Endothelial cell of umbilical vein (primary cell): ENCODE measurements at regions not wholly inside any gene's neighbourhood (a gene's known extent, or its start where the extent isn't known, plus 50 kb on each side); places are given as distances from the start of the nearest gene placed in this dataset.

Source experiments
- BruUV-seq: library from RNA; stranded (reverse); fragments of 400-500 nt; replicated peaks from 2 replicates; lab custom pipeline; 2021; lab: Mats Ljungman, UMichigan
- CTCF ChIA-PET: fragments of 300-600, 350-600 bp; sonication (Branson Sonifier 250); formaldehyde crosslinking; loops from one replicate; lab custom pipeline; 2021; ENCODE audit warnings: antibody characterized with exemption, inconsistent platforms; lab: Charles Lee
- POLR2A ChIA-PET: fragments of 300-600, 350-600 bp; sonication (Branson Sonifier 250); formaldehyde crosslinking; loops from one replicate; lab custom pipeline; 2021; ENCODE audit warnings: antibody characterized with exemption, inconsistent platforms; lab: Charles Lee
- DNase-seq: peaks from one replicate; pipeline ENCODE4 v3.0.0-alpha.2; 2011; ENCODE audit warnings: low read depth, low spot score
- FAIRE-seq: peaks from 2 replicates; lab custom pipeline; 2011; peaks lifted over from hg19 to GRCh38; lab: Jason Lieb, UNC
- H2AFZ ChIP-seq: 2 replicates; pipeline ENCODE4 v1.6.0; 2012; ENCODE audit warnings: low read depth, low read length, control low read depth, inconsistent platforms
- H3K27ac ChIP-seq: 2 replicates; pipeline ENCODE4 v1.5.1; 2011; ENCODE audit warnings: low read depth, mild to moderate bottlenecking, control low read depth, low read length, moderate library complexity; ENCODE audit not compliant: insufficient read depth
- H3K27me3 ChIP-seq, 2 experiments: 2 replicates each; pipeline versions ENCODE4 v1.6.0 to v1.6.1; 2011; ENCODE audit warnings: low read length in 2 of 2, mixed read lengths in 1 of 2; ENCODE audit not compliant: control insufficient read depth in 2 of 2, insufficient read depth in 2 of 2
- H3K36me3 ChIP-seq, 2 experiments: 2 replicates in 1 of 2; 3 replicates in 1 of 2; pipeline ENCODE4 v1.5.1; 2011; ENCODE audit warnings: low read length in 2 of 2, mild to moderate bottlenecking in 1 of 2, moderate library complexity in 1 of 2; ENCODE audit not compliant: control insufficient read depth in 2 of 2, insufficient read depth in 2 of 2; ENCODE audit errors: extremely low read depth in 1 of 2
- H3K4me1 ChIP-seq: 3 replicates; pipeline ENCODE4 v1.5.1; 2011; ENCODE audit warnings: mild to moderate bottlenecking, low read length; ENCODE audit not compliant: control insufficient read depth, insufficient read depth; ENCODE audit errors: extremely low read depth
- H3K4me2 ChIP-seq: 2 replicates; pipeline ENCODE4 v1.6.1; 2011; ENCODE audit warnings: low read length, control low read depth, mixed read lengths; ENCODE audit not compliant: insufficient read depth
- H3K4me3 ChIP-seq, 3 experiments: fragments of 200-600 bp in 1 of 3; sonication (generic), shearing (Covaris generic) in 1 of 3; replicated peaks in 1 of 3; 2 replicates each; pipeline ENCODE4 v1.5.1; 2011 to 2016; ENCODE audit warnings: control low read depth in 3 of 3, low read length in 3 of 3, mild to moderate bottlenecking in 2 of 3, inconsistent platforms in 1 of 3, low read depth in 1 of 3, moderate library complexity in 1 of 3; ENCODE audit not compliant: insufficient read depth in 1 of 3
- H3K79me2 ChIP-seq: 2 replicates; pipeline ENCODE4 v1.6.0; 2012; ENCODE audit warnings: low read length, inconsistent platforms; ENCODE audit not compliant: control insufficient read depth, insufficient read depth
- H3K9ac ChIP-seq: replicated peaks from 2 replicates; pipeline ENCODE3; 2011; ENCODE audit warnings: low read length, control low read depth; ENCODE audit not compliant: insufficient read depth; ENCODE audit errors: extremely low read depth
- H3K9me1 ChIP-seq: replicated peaks from 3 replicates; pipeline ENCODE4 v1.6.0; 2011; ENCODE audit warnings: mild to moderate bottlenecking, low read length; ENCODE audit not compliant: control insufficient read depth, insufficient read depth; ENCODE audit errors: extremely low read depth
- H3K9me3 ChIP-seq: replicated peaks from 2 replicates; pipeline ENCODE4 v1.5.1; 2012; ENCODE audit warnings: low read length, inconsistent platforms; ENCODE audit not compliant: control insufficient read depth, insufficient read depth
- H4K20me1 ChIP-seq: replicated peaks from 2 replicates; pipeline ENCODE3; 2011; ENCODE audit warnings: mild to moderate bottlenecking, low read length; ENCODE audit not compliant: control insufficient read depth, insufficient read depth; ENCODE audit errors: extremely low read depth
- EZH2 ChIP-seq: IDR thresholded peaks from 2 replicates; pipeline ENCODE4 v1.6.1; 2012; ENCODE audit warnings: borderline replicate concordance, low read depth, mild to moderate bottlenecking, moderate library complexity, low read length, inconsistent platforms; ENCODE audit not compliant: severe bottlenecking
- FOS ChIP-seq: IDR thresholded peaks from 2 replicates; pipeline ENCODE4 v1.6.1; 2011; ENCODE audit warnings: mild to moderate bottlenecking, low read length, moderate library complexity, borderline replicate concordance; ENCODE audit not compliant: insufficient read depth
- GATA2 ChIP-seq: IDR thresholded peaks from 2 replicates; pipeline ENCODE4 v1.7.0; 2011; ENCODE audit warnings: low read depth, mild to moderate bottlenecking, moderate library complexity, mixed read lengths, low read length; ENCODE audit not compliant: insufficient read length, insufficient read depth
- JUN ChIP-seq: IDR thresholded peaks from 2 replicates; pipeline ENCODE4 v1.6.1; 2011; ENCODE audit warnings: borderline replicate concordance, low read depth; ENCODE audit not compliant: insufficient read length, insufficient read depth
- MYC ChIP-seq: IDR thresholded peaks from one replicate; pipeline ENCODE4 v1.6.1; 2011; ENCODE audit warnings: mild to moderate bottlenecking, low read depth, low read length
- POLR2A ChIP-seq: IDR thresholded peaks from 2 replicates; pipeline ENCODE4 v1.6.1; 2012; ENCODE audit warnings: low read depth, mild to moderate bottlenecking, control low read depth, low read length
- POLR2AphosphoS5 ChIP-seq: IDR thresholded peaks from 2 replicates; pipeline ENCODE4 v1.6.1; 2012; ENCODE audit warnings: low read depth, mild to moderate bottlenecking, control low read depth, low read length, moderate library complexity; ENCODE audit not compliant: insufficient read depth
- dilution Hi-C: fragments of 300-500 bp; cut with MboI; formaldehyde crosslinking; loops from one replicate; pipeline ENCODE4 v1.15.0; 2019; ENCODE audit warnings: low sequenced_read_pairs; ENCODE audit not compliant: extremely low pct_ligation_motif_present
- intact Hi-C: fragments of 100-400 bp; cut with micrococcal nuclease; formaldehyde crosslinking; loops from one replicate; pipeline ENCODE4 v1.10.0; 2022
- TF ChIP-seq, protein P1 (sequence below), 2 donors: IDR thresholded peaks; 1 replicate in 1 of 2; 2 replicates in 1 of 2; pipeline ENCODE4 v1.5.1; 2011; ENCODE audit warnings: low read length in 2 of 2, mild to moderate bottlenecking in 2 of 2, moderate library complexity in 2 of 2, control low read depth in 1 of 2, inconsistent platforms in 1 of 2, low read depth in 1 of 2; ENCODE audit not compliant: insufficient read depth in 1 of 2; ENCODE audit errors: extremely low read depth in 1 of 2
- TF ChIP-seq, protein P2 (sequence below): IDR thresholded peaks from 2 replicates; pipeline ENCODE4 v1.6.1; 2011; ENCODE audit not compliant: insufficient read depth, insufficient read length

DNA sequence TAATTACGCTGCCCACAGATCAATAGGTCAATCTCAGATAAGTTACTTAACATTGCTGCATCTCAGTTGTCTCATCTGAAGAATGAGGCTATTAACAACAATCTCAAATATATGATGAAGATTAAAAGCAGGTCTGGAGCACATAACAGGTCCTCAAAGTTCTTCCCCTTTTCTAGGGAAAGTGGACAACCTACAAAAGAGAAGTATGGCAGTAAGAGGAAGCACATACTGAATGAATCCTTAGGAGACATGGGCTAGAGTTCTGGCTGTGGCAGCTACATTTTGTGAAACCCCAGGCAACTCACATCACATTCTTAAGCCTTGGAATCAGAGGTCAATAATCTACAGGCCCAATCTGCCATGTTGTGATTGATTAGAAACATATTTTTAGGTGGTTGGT, 180.6 kb downstream of the PCTP start:
- H3K4me2 ChIP-seq, result no peak overlapping the region
- H3K27ac ChIP-seq, result no peak overlapping the region
- H3K9me3 ChIP-seq, result no peaks in the 10 kb centered on the region
- dilution Hi-C loops, result no loop called here
- H3K9ac ChIP-seq, result no peak overlapping the region
- no TSS peak for BruUV-seq
- no peaks in the 10 kb centered on the region for H4K20me1 ChIP-seq
- no peak overlapping the region for H2AFZ ChIP-seq
- no peak overlapping the region for H3K4me3 ChIP-seq
- ChIA-PET CTCF (no interaction called here), POLR2A (no interaction called here)
- intact Hi-C loops, result no loop called here
- FAIRE-seq (no peak), DNase-seq (no peak)
- H3K4me1 ChIP-seq, result no peaks in the 10 kb centered on the region
- TF ChIP-seq, protein P1, sequence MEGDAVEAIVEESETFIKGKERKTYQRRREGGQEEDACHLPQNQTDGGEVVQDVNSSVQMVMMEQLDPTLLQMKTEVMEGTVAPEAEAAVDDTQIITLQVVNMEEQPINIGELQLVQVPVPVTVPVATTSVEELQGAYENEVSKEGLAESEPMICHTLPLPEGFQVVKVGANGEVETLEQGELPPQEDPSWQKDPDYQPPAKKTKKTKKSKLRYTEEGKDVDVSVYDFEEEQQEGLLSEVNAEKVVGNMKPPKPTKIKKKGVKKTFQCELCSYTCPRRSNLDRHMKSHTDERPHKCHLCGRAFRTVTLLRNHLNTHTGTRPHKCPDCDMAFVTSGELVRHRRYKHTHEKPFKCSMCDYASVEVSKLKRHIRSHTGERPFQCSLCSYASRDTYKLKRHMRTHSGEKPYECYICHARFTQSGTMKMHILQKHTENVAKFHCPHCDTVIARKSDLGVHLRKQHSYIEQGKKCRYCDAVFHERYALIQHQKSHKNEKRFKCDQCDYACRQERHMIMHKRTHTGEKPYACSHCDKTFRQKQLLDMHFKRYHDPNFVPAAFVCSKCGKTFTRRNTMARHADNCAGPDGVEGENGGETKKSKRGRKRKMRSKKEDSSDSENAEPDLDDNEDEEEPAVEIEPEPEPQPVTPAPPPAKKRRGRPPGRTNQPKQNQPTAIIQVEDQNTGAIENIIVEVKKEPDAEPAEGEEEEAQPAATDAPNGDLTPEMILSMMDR (IDR thresholded peaks at IDR 0.05; ENCODE audit: extremely low read depth in 1 of 2, insufficient read depth in 1 of 2, low read depth in 1 of 2, low read length in 2 of 2), result no peak
- TF ChIP-seq POLR2AphosphoS5 (no peak), EZH2 (no peak), JUN (no peak), FOS (no peak), POLR2A (no peak)
- TF ChIP-seq, protein P2, sequence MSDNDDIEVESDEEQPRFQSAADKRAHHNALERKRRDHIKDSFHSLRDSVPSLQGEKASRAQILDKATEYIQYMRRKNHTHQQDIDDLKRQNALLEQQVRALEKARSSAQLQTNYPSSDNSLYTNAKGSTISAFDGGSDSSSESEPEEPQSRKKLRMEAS, result no peak
- H3K36me3 ChIP-seq, result no peaks in the 10 kb centered on the region
- no peaks in the 10 kb centered on the region for H3K27me3 ChIP-seq
- H3K79me2 ChIP-seq, result no peaks in the 10 kb centered on the region
- no peaks in the 10 kb centered on the region for H3K9me1 ChIP-seq

DNA sequence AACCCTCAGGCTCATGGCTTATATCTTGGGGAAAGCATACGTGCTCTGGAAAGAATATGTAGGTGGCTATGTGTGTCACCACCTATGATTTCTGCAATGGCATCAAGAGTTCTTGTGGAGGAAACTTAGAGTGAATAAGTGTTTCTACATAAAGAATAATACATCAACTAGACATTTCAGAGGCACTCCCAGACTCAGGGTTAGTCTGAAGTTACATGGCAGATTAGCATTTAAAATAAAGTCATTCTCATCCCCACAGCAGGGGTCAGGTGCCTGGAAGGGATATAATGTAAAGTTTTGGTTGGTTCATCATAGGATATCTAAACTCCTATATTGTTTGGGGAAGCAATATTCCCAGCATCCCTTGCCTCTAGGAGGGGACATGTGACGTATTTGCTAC, 182.1 kb downstream of the PCTP start:
- Histone ChIP-seq H3K27me3 (no peaks in the 10 kb centered on the region), H3K9me1 (no peaks in the 10 kb centered on the region), H3K4me2 (no peak overlapping the region), H4K20me1 (no peaks in the 10 kb centered on the region), H2AFZ (no peak overlapping the region), H3K36me3 (no peaks in the 10 kb centered on the region), H3K79me2 (no peaks in the 10 kb centered on the region), H3K4me1 (no peaks in the 10 kb centered on the region), H3K9ac (no peak overlapping the region), H3K9me3 (no peaks in the 10 kb centered on the region), H3K27ac (no peak overlapping the region), H3K4me3 (no peak overlapping the region)
- dilution Hi-C loops, result no loop called here
- CTCF ChIA-PET, result no interaction called here
- no peak for DNase-seq
- FAIRE-seq, result no peak
- intact Hi-C loops, result no loop called here
- POLR2A ChIA-PET, result no interaction called here
- BruUV-seq, result no TSS peak
- TF ChIP-seq, protein P2, result no peak
- TF ChIP-seq JUN, result no peak
- TF ChIP-seq POLR2AphosphoS5, result no peak
- TF ChIP-seq MYC, result no peak
- no peak for TF ChIP-seq EZH2
- no peak for TF ChIP-seq GATA2
- TF ChIP-seq, protein P1 (IDR thresholded peaks at IDR 0.05; ENCODE audit: extremely low read depth in 1 of 2, insufficient read depth in 1 of 2, low read depth in 1 of 2, low read length in 2 of 2), result no peak
- no peak for TF ChIP-seq POLR2A
- TF ChIP-seq FOS, result no peak
